HG03378 (cell line): ENCODE measurements at regions not wholly inside any gene's neighbourhood (a gene's known extent, or its start where the extent isn't known, plus 50 kb on each side); places are given as distances from the start of the nearest gene placed in this dataset.
A peak's percentile ranks its signal among the peaks of the same experiment; 100 is the strongest.

Source experiments
- ATAC-seq: cut with Tn5 transposase; IDR thresholded peaks from one replicate; pipeline ENCODE4 v1.9.1; 2021; ENCODE audit warnings: mild to moderate bottlenecking, moderate library complexity; ENCODE audit not compliant: unreplicated experiment

GRCh38 chr7:118075936-118076335, 108.0 kb upstream of the LSM8 start:
- no peak for ATAC-seq

- no peak for ATAC-seq
Observed at GRCh38 chr7:118076564-118076963, 107.4 kb upstream of the LSM8 start.

GRCh38 chr7:118078015-118078414, 105.9 kb upstream of the LSM8 start:
- ATAC-seq = no peak

GRCh38 chr7:118079369-118079768, 104.6 kb upstream of the LSM8 start:
- ATAC-seq = no peak

GRCh38 chr7:118080947-118081346, 103.0 kb upstream of the LSM8 start:
- ATAC-seq = peak; percentile 98

- ATAC-seq = no peak
Observed at GRCh38 chr7:118082506-118082905, 101.5 kb upstream of the LSM8 start.

- no peak for ATAC-seq
Observed at GRCh38 chr7:118085000-118085399, 99.0 kb upstream of the LSM8 start.

GRCh38 chr7:118087126-118087525, 96.8 kb upstream of the LSM8 start:
- ATAC-seq = no peak

GRCh38 chr7:118094044-118094443, 89.9 kb upstream of the LSM8 start:
- ATAC-seq = no peak

GRCh38 chr7:118104812-118105441, 79.0 kb upstream of the LSM8 start:
- peak; percentile 65 for ATAC-seq

- no peak for ATAC-seq
Observed at GRCh38 chr7:118109607-118110006, 74.4 kb upstream of the LSM8 start.

GRCh38 chr7:118110178-118110925, 73.6 kb upstream of the LSM8 start:
- no peak for ATAC-seq

- no peak for ATAC-seq
Observed at GRCh38 chr7:118111347-118111746, 72.6 kb upstream of the LSM8 start.

GRCh38 chr7:118114175-118114574, 69.8 kb upstream of the LSM8 start:
- ATAC-seq = no peak

GRCh38 chr7:118129041-118129795, 54.7 kb upstream of the LSM8 start:
- peak; percentile 63 for ATAC-seq

GRCh38 chr7:118132764-118133163, 51.2 kb upstream of the LSM8 start:
- no peak for ATAC-seq
